ENCODE measurements at regions not wholly inside any gene's neighbourhood (a gene's known extent, or its start where the extent isn't known, plus 50 kb on each side); places are given as distances from the start of the nearest gene placed in this dataset.

- TF ChIP-seq CTCF (IDR thresholded peaks at IDR 0.05), result no peak
- TF ChIP-seq POLR2A (IDR thresholded peaks at IDR 0.05), result no peak
These were observed 722.0 kb upstream of the ADAMTS16 start for GRCh38 chr5:4418084-4418483.

Measured in Peyer's patch (tissue), 4 donors.